GM19043 (cell line): ENCODE measurements at regions not wholly inside any gene's neighbourhood (a gene's known extent, or its start where the extent isn't known, plus 50 kb on each side); places are given as distances from the start of the nearest gene placed in this dataset.
"Not testable (repeated sequence)": the region's sequence is repeated elsewhere in the genome, so short reads cannot be mapped to it uniquely, and the experiment has no call there.

Experiments
- ATAC-seq: cut with Tn5 transposase; IDR thresholded peaks from one replicate; pipeline ENCODE4 v1.9.1; 2021; ENCODE audit warnings: low read depth; ENCODE audit not compliant: unreplicated experiment

GRCh38 chr10:78231939-78232338 is 198.3 kb downstream of the RPS24 start:
- ATAC-seq: no peak

- ATAC-seq: no peak
These were observed 202.9 kb downstream of the RPS24 start for GRCh38 chr10:78236416-78237015.

- not testable (repeated sequence) for ATAC-seq
These were observed 204.3 kb downstream of the RPS24 start for GRCh38 chr10:78237951-78238350.

- no peak for ATAC-seq
These were observed 213.6 kb downstream of the RPS24 start for GRCh38 chr10:78247266-78247665.

- no peak for ATAC-seq
These were observed 214.2 kb downstream of the RPS24 start for GRCh38 chr10:78247821-78248220.

GRCh38 chr10:78248651-78249464 is 215.2 kb downstream of the RPS24 start:
- ATAC-seq: no peak

- ATAC-seq: no peak
These were observed 216.0 kb downstream of the RPS24 start for GRCh38 chr10:78249690-78250089.

- no peak for ATAC-seq
These were observed 216.8 kb downstream of the RPS24 start for GRCh38 chr10:78250313-78251015.

GRCh38 chr10:78251016-78251385 is 217.3 kb downstream of the RPS24 start:
- no peak for ATAC-seq

- ATAC-seq: no peak
These were observed 218.6 kb downstream of the RPS24 start for GRCh38 chr10:78252286-78252685.

- no peak for ATAC-seq
These were observed 219.6 kb downstream of the RPS24 start for GRCh38 chr10:78253063-78253853.

GRCh38 chr10:78254013-78254412 is 220.3 kb downstream of the RPS24 start:
- ATAC-seq: no peak

GRCh38 chr10:78255214-78255613 is 221.6 kb downstream of the RPS24 start:
- no peak for ATAC-seq

GRCh38 chr10:78255796-78256638 is 222.4 kb downstream of the RPS24 start:
- ATAC-seq: no peak

GRCh38 chr10:78258323-78259030 is 224.8 kb downstream of the RPS24 start:
- ATAC-seq: no peak

- ATAC-seq: no peak
These were observed 225.7 kb downstream of the RPS24 start for GRCh38 chr10:78259391-78259790.

- no peak for ATAC-seq
These were observed 226.5 kb downstream of the RPS24 start for GRCh38 chr10:78260141-78260540.

GRCh38 chr10:78260680-78261079 is 227.0 kb downstream of the RPS24 start:
- ATAC-seq: no peak

GRCh38 chr10:78261291-78261690 is 227.6 kb downstream of the RPS24 start:
- ATAC-seq: no peak
